Cerebellar cortex (tissue), 1 donor: ENCODE measurements at regions not wholly inside any gene's neighbourhood (a gene's known extent, or its start where the extent isn't known, plus 50 kb on each side); places are given as distances from the start of the nearest gene placed in this dataset.
A peak's percentile ranks its signal among the peaks of the same experiment; 100 is the strongest.
"Not testable (repeated sequence)": the region's sequence is repeated elsewhere in the genome, so short reads cannot be mapped to it uniquely, and the experiment has no call there.

ENCODE experiments used
- DNase-seq: peaks from one replicate; pipeline ENCODE4 v3.0.0-alpha.2; 2015; ENCODE audit warnings: low spot score

GRCh38 chr13:40042991-40043390 is 387.5 kb downstream of the COG6 start:
- DNase-seq: no peak

GRCh38 chr13:40043764-40044163 is 388.3 kb downstream of the COG6 start:
- DNase-seq: no peak

- no peak for DNase-seq
Measured at GRCh38 chr13:40047322-40047771, 391.9 kb downstream of the COG6 start.

DNA sequence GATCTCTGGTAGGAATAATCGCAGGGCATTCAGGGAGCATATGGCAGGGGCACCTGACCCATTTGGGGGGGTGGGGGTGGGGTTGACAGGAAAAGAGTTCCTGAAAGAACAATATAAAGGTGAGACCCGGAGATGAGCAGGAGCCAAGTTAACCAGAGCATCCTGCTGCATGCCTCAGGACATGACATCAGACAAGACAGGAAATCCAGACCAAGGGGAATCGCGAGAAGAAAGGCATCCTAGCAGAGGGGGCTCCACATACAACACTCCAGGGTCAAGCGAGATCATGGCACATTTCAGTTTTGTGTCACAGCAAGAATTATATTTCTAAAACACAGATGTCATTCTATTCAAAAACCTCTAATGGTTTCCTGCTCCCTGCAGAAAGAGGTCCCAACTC is 393.1 kb downstream of the COG6 start:
- DNase-seq: no peak

DNA sequence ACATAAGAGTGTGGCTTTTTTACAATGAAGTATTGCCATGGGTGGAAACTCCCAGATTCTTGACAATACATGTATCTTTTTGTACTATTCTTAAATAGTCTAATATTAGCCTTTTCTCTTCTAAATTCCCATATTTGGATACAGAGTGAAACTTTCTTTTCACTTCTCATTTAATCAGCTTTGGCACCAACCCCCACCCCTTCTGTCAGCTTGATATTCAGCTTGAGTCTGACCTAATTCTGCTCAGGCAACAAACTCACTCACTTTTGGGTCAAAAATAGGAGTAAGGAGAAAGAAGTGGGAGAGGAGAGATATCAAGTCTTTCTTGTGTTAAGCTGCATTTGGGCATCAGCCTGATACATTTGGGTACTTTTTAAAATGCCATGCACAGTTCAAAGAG is 397.5 kb downstream of the COG6 start:
- peak; percentile 3 for DNase-seq

GRCh38 chr13:40053401-40053800 is 397.9 kb downstream of the COG6 start:
- no peak for DNase-seq

- not testable (repeated sequence) for DNase-seq
Measured at GRCh38 chr13:40054422-40054821, 399.0 kb downstream of the COG6 start.

- no peak for DNase-seq
Measured at GRCh38 chr13:40056898-40057619, 401.6 kb downstream of the COG6 start.

DNA sequence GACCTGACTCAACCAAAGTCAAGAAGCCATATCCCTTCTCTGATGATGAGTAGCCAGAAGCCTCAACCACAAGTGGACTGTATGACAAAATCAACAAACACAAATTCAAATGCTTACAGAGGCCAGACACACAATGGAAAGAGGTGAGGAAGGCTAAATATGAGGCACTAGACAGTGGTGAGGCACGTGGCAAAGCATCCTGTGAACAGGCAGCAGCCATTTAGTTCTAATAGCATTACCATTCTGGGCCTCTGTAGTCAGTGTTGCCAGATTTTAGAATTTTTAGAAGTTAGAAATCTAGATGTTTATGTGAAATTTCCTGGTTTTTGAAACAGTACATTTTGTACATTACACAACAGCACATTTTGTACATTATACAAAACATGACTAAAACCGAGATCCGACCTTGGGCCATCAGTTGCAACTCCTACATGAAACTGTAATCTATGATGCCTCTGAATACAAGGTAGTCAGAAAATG is 403.3 kb downstream of the COG6 start:
- no peak for DNase-seq

DNA sequence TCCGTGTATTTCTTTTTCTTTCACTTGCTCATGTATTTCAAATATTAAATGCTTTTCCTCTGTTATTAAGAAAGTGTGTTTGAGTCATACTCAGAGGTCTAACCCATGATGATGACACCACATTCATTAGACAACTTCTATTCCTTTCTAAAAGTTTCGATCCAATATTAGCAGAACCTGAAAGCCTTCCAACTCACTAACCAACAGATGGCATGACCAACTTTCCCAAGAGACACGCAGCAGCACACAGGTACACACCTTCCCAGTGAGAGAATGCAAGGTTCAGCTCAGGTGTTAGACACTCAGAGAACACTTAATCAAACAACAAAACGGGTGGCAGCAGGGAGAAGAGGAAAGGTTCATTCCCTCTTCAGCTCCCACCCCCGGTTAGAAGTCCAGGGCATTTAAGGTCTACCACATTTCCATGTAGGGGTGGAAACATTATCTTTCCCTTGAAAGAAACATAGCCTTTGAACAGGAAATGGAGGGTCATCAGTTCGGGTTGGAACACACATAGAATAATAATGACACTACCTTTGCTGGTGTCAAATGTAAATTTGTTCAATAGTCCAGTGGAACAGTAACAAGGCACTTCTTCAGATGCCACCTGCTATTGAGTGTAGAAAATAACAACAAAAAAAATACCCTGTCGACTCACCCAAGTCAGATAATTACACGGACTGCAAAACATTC is 404.2 kb downstream of the COG6 start:
- no peak for DNase-seq

DNA sequence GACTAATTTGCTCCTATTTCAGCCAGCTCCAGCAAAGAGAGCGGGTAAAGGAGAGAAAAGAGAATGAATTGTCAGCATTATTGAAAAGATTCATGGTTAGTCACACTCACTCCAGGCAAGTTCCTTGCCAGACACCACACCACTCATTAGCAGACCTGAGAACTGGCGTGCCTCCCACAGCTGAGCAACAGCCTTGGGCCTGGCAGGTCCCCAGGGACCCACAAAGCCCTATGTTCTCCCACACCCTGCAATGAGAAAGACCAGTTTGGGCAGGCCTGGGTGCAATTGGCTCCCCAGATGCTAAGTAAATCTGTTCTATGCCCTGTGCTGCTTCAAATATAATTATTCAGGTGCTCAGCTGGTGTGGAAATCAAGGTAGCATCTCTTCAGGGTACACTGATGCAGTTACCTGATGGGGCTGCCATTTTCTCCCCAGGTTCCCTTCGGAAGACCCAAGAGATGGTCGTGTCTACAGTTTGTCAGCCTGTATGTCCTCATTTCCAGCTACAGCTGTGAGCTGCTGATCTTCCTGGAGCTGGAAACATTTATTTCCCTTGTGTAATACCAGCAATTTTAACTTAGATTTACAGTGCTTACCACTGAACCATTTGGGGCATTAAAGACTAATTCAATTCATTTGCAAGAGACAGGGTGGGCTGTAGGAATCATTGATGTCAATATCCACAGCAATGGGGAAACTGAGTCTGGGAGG is 405.0 kb downstream of the COG6 start:
- DNase-seq: no peak

GRCh38 chr13:40061466-40062450 is 406.3 kb downstream of the COG6 start:
- DNase-seq: no peak

- peak; percentile 7 for DNase-seq
Measured at GRCh38 chr13:40063278-40063698, 407.8 kb downstream of the COG6 start.

- no peak for DNase-seq
Measured at GRCh38 chr13:40063703-40064102, 408.2 kb downstream of the COG6 start.

DNA sequence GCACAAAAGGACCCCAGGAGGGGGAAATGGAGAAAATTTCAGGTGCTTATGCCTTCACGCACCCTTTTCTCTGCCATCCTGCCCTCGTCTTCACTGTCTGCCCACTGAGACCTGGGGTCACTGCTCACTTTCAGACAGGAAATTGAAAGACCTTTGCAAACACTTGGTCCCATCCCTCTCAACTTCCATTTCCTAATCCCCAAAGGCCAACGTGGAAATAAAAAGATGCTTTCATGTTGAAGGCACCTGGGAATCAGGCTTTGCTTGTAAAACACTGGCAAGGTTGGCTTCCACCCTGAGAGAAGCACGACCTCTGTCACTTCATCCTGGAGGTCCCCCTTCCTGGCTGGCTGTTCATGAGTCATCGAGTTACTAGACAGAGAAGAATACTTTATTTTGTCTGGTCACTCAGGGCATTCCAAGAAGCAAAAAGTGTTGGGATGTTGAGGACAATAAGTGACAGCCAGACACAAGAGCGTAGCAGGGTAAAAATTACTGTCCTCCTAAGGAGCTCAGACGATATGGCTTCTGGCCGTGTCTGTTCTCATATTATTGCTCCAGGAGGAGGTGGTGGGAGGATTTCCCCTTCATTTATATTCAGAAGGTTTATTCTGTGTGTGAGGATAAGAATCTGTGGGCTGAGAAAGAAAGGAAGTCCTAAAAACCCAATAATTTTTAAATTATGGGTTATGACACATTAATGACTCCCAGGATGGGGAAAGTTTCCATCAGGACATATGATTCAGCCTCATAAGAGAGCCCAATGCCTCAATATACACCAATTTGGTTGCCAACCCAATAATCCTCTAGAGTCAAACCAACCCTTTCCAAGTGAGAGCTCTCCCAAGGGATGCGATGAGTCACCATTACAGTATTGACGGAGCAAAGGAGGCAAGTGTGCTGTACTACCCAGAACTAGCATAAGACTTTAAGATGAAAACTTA is 409.0 kb downstream of the COG6 start:
- no peak for DNase-seq

- DNase-seq: peak; percentile 43
Measured at GRCh38 chr13:40069173-40070044, 413.9 kb downstream of the COG6 start.

- no peak for DNase-seq
Measured at GRCh38 chr13:40070357-40070756, 414.9 kb downstream of the COG6 start.

GRCh38 chr13:40072663-40073120 is 417.2 kb downstream of the COG6 start:
- no peak for DNase-seq

DNA sequence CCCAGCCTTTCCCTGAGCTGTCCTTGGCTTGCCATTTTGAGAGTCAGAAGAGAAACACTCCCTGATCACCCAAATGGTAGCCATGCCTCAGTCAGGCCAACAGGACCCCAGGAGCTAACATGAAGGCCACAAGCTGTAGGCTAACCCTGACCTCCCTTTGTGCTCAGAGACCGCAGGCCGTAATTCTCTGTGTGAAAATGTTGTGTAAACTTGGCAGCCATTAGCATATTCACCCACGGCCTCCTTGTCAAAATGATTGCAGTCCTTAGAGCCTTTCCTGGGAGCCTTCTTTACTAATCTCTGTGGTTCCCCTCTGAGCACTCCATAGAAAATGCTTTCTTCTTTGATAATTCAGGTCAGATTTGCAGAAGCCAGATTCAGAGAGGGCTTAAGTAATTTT is 418.9 kb downstream of the COG6 start:
- no peak for DNase-seq
